Liver (tissue), 8 donors: ENCODE measurements at regions not wholly inside any gene's neighbourhood (a gene's known extent, or its start where the extent isn't known, plus 50 kb on each side); places are given as distances from the start of the nearest gene placed in this dataset.

ENCODE experiments used
- DNase-seq: peaks from one replicate; pipeline ENCODE4 v3.0.0-alpha.2; 2017; ENCODE audit warnings: low spot score
- H3K27ac ChIP-seq, 2 donors: one replicate each; pipeline ENCODE4 v1.7.0; 2013; ENCODE audit warnings: inconsistent platforms in 2 of 2, low read length in 2 of 2, control low read depth in 1 of 2, low read depth in 1 of 2, mild to moderate bottlenecking in 1 of 2
- H3K27me3 ChIP-seq, 4 donors: one replicate each; pipeline versions ENCODE4 v1.6.1 to v1.7.0; 2013; ENCODE audit warnings: low read length in 3 of 4, inconsistent platforms in 1 of 4, mild to moderate bottlenecking in 1 of 4, moderate library complexity in 1 of 4; ENCODE audit not compliant: control insufficient read depth in 4 of 4, insufficient read depth in 4 of 4
- H3K36me3 ChIP-seq, 4 donors: one replicate each; pipeline versions ENCODE4 v1.6.1 to v1.7.0; 2013; ENCODE audit warnings: low read length in 3 of 4, mild to moderate bottlenecking in 3 of 4, low read depth in 1 of 4, moderate library complexity in 1 of 4; ENCODE audit not compliant: control insufficient read depth in 4 of 4, insufficient read depth in 3 of 4
- H3K4me1 ChIP-seq, 4 donors: one replicate each; pipeline versions ENCODE4 v1.6.1 to v1.7.0; 2013; ENCODE audit warnings: low read length in 3 of 4, mild to moderate bottlenecking in 3 of 4, moderate library complexity in 1 of 4; ENCODE audit not compliant: control insufficient read depth in 4 of 4, insufficient read depth in 4 of 4
- H3K4me3 ChIP-seq, 3 donors: one replicate each; pipeline versions ENCODE4 v1.6.1 to v1.7.0; 2013; ENCODE audit warnings: low read length in 3 of 3, control low read depth in 1 of 3, low read depth in 1 of 3, mild to moderate bottlenecking in 1 of 3
- H3K9ac ChIP-seq, 2 donors: one replicate each; pipeline ENCODE4 v1.7.0; 2013; ENCODE audit warnings: low read length in 2 of 2, mild to moderate bottlenecking in 2 of 2, moderate library complexity in 2 of 2, control low read depth in 1 of 2, low read depth in 1 of 2
- H3K9me3 ChIP-seq, 4 donors: one replicate each; pipeline versions ENCODE4 v1.6.1 to v1.7.0; 2013; ENCODE audit warnings: low read length in 3 of 4; ENCODE audit not compliant: control insufficient read depth in 4 of 4
- EGR1 ChIP-seq, 2 donors: IDR thresholded peaks; 2 replicates each; pipeline ENCODE4 v1.6.1; 2016 to 2018; ENCODE audit warnings: antibody characterized with exemption in 2 of 2, low read depth in 2 of 2
- FOXA1 ChIP-seq: IDR thresholded peaks from 2 replicates; pipeline ENCODE4 v1.6.1; 2016; ENCODE audit warnings: antibody characterized with exemption
- FOXA2 ChIP-seq: IDR thresholded peaks from 2 replicates; pipeline ENCODE4 v1.6.1; 2016; ENCODE audit warnings: antibody characterized with exemption
- GABPA ChIP-seq, 2 donors: IDR thresholded peaks in 1 of 2; conservative IDR thresholded peaks in 1 of 2; 2 replicates each; pipeline ENCODE4 v1.6.1; 2016; ENCODE audit warnings: antibody characterized with exemption in 2 of 2, mild to moderate bottlenecking in 1 of 2, moderate library complexity in 1 of 2
- HNF4A ChIP-seq, 2 donors: conservative IDR thresholded peaks; 2 replicates each; pipeline ENCODE4 v1.6.1; 2016; ENCODE audit warnings: antibody characterized with exemption in 2 of 2, mild to moderate bottlenecking in 2 of 2
- HNF4G ChIP-seq: IDR thresholded peaks from 2 replicates; pipeline ENCODE4 v1.6.1; 2016; ENCODE audit warnings: antibody characterized with exemption
- JUND ChIP-seq, 2 donors: IDR thresholded peaks; 2 replicates each; pipeline ENCODE4 v1.6.1; 2016; ENCODE audit warnings: antibody characterized with exemption in 2 of 2
- NR2F2 ChIP-seq: IDR thresholded peaks from 2 replicates; pipeline ENCODE4 v1.6.1; 2016; ENCODE audit warnings: antibody characterized with exemption
- RAD21 ChIP-seq, 2 donors: IDR thresholded peaks; 2 replicates each; pipeline ENCODE4 v1.6.1; 2016; ENCODE audit warnings: antibody characterized with exemption in 2 of 2, mild to moderate bottlenecking in 2 of 2
- RXRA ChIP-seq, 2 donors: IDR thresholded peaks; 2 replicates each; pipeline ENCODE4 v1.6.1; 2017 to 2018; ENCODE audit warnings: antibody characterized with exemption in 2 of 2, mild to moderate bottlenecking in 1 of 2
- SP1 ChIP-seq: IDR thresholded peaks from 2 replicates; pipeline ENCODE4 v1.6.1; 2018; ENCODE audit warnings: antibody characterized with exemption, mild to moderate bottlenecking
- TAF1 ChIP-seq: conservative IDR thresholded peaks from 2 replicates; pipeline ENCODE4 v1.6.1; 2016; ENCODE audit warnings: antibody characterized with exemption, mild to moderate bottlenecking
- YY1 ChIP-seq: IDR thresholded peaks from 2 replicates; pipeline ENCODE4 v1.6.1; 2016; ENCODE audit warnings: antibody characterized with exemption, mild to moderate bottlenecking
- WGBS: extraction: QIAGEN DNeasy Blood & Tissue Kit; methylation state at CpG from one replicate; pipeline ENCODE4 v1.1.7; 2013; 5-methylcytosine and 5-hydroxymethylcytosine counted together
- TF ChIP-seq, protein P1 (sequence below): IDR thresholded peaks from 2 replicates; pipeline ENCODE4 v1.6.1; 2016; ENCODE audit warnings: antibody characterized with exemption
- TF ChIP-seq, protein P2 (sequence below): IDR thresholded peaks from 2 replicates; pipeline ENCODE4 v1.6.1; 2016; ENCODE audit warnings: antibody characterized with exemption
- TF ChIP-seq, protein P3 (sequence below): IDR thresholded peaks from 2 replicates; pipeline ENCODE4 v1.6.1; 2016; ENCODE audit warnings: antibody characterized with exemption, mild to moderate bottlenecking
- TF ChIP-seq, protein P4 (sequence below): IDR thresholded peaks from 2 replicates; pipeline ENCODE4 v1.6.1; 2016; ENCODE audit warnings: antibody characterized with exemption
- TF ChIP-seq, protein P5 (sequence below): fragments of 150-350 bp; IDR thresholded peaks from 2 replicates; pipeline ENCODE4 v1.5.1; 2017; ENCODE audit warnings: improper control_type of control experiment, low read depth, low read length; ENCODE audit not compliant: missing input control
- donor health status: healthy.
- donor health status: healthy.
- donor health status: healthy.
- donor health status: healthy.
- donor health status: healthy.

DNA sequence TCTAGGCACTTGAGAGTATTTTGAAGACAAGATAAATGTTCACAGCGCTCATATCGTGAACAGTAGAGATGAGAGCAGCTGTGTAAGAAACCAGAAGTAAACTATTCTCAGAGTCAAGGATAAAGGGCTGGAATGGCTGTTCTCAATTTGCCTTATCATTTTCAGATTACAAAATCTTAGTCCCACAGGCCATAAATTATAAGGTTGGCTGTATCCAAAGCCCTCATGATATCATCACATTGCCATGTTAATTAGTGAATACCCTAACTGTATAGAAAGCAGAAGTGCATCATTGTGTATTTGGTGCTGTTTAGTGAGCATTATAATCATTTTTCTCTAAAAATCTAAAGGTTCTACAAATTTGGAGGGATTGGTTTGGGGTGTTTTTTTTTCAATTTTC lies 168.9 kb upstream of the EDNRA start:
- Histone ChIP-seq H3K27me3 (no peaks in the 10 kb centered on the region), H3K4me3 (no peak overlapping the region), H3K9me3 (no peaks in the 10 kb centered on the region), H3K4me1 (no peaks in the 10 kb centered on the region), H3K27ac (no peak overlapping the region), H3K9ac (no peak overlapping the region), H3K36me3 (no peaks in the 10 kb centered on the region)
- no peak for TF ChIP-seq HNF4A (conservative IDR thresholded peaks at IDR 0.05)
- TF ChIP-seq SP1 = no peak
- TF ChIP-seq, protein P1, sequence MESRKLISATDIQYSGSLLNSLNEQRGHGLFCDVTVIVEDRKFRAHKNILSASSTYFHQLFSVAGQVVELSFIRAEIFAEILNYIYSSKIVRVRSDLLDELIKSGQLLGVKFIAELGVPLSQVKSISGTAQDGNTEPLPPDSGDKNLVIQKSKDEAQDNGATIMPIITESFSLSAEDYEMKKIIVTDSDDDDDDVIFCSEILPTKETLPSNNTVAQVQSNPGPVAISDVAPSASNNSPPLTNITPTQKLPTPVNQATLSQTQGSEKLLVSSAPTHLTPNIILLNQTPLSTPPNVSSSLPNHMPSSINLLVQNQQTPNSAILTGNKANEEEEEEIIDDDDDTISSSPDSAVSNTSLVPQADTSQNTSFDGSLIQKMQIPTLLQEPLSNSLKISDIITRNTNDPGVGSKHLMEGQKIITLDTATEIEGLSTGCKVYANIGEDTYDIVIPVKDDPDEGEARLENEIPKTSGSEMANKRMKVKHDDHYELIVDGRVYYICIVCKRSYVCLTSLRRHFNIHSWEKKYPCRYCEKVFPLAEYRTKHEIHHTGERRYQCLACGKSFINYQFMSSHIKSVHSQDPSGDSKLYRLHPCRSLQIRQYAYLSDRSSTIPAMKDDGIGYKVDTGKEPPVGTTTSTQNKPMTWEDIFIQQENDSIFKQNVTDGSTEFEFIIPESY = no peak
- TF ChIP-seq RXRA (IDR thresholded peaks at IDR 0.05) = no peak
- TF ChIP-seq, protein P2, sequence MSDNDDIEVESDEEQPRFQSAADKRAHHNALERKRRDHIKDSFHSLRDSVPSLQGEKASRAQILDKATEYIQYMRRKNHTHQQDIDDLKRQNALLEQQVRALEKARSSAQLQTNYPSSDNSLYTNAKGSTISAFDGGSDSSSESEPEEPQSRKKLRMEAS = no peak
- DNase-seq = no peak
- 88% methylated on average over 2 of the region's 2 CpGs for WGBS

DNA sequence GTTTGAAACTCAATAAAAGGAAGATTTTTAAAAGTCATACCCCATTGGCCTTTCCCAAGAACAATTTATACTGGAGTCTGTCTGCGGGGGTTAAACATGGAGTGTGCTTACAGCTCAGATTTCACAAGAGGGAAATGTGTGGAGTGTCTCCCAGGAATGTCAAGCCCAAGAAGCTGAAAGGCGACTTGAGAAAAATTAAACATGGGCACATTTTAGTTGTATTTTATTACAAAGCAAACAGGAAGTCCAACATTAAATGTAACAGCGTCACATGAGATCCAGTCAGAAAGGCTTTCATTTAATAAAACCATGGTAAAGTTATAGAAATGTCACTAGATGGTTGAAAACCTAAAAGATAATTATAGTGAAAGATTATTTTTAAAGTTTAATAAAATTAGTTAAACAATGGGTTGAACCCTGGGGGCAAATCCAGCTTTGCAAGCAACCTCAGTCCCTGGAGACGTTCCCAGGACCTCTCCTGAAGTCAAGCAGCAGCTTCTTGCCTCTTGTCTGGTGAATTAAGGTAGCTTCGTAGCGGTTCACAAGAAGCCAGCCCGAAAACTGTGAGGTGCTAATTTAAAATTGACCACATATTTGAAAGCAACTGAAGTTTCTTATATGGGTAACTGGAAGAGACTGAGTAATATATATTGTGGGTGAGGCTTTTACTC lies 168.4 kb upstream of the EDNRA start:
- no peaks in the 10 kb centered on the region for H3K4me1 ChIP-seq
- no peaks in the 10 kb centered on the region for H3K27me3 ChIP-seq
- DNase-seq = no peak
- no peak overlapping the region for H3K9ac ChIP-seq
- H3K27ac ChIP-seq = no peak overlapping the region
- H3K36me3 ChIP-seq = no peaks in the 10 kb centered on the region
- WGBS = 73% methylated on average over 7 of the region's 7 CpGs
- no peak overlapping the region for H3K4me3 ChIP-seq
- no peaks in the 10 kb centered on the region for H3K9me3 ChIP-seq
- TF ChIP-seq RXRA (IDR thresholded peaks at IDR 0.05) = no peak
- TF ChIP-seq, protein P3, sequence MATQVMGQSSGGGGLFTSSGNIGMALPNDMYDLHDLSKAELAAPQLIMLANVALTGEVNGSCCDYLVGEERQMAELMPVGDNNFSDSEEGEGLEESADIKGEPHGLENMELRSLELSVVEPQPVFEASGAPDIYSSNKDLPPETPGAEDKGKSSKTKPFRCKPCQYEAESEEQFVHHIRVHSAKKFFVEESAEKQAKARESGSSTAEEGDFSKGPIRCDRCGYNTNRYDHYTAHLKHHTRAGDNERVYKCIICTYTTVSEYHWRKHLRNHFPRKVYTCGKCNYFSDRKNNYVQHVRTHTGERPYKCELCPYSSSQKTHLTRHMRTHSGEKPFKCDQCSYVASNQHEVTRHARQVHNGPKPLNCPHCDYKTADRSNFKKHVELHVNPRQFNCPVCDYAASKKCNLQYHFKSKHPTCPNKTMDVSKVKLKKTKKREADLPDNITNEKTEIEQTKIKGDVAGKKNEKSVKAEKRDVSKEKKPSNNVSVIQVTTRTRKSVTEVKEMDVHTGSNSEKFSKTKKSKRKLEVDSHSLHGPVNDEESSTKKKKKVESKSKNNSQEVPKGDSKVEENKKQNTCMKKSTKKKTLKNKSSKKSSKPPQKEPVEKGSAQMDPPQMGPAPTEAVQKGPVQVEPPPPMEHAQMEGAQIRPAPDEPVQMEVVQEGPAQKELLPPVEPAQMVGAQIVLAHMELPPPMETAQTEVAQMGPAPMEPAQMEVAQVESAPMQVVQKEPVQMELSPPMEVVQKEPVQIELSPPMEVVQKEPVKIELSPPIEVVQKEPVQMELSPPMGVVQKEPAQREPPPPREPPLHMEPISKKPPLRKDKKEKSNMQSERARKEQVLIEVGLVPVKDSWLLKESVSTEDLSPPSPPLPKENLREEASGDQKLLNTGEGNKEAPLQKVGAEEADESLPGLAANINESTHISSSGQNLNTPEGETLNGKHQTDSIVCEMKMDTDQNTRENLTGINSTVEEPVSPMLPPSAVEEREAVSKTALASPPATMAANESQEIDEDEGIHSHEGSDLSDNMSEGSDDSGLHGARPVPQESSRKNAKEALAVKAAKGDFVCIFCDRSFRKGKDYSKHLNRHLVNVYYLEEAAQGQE = no peak
- TF ChIP-seq YY1 = no peak
- TF ChIP-seq HNF4A (conservative IDR thresholded peaks at IDR 0.05) = no peak
- no peak for TF ChIP-seq RAD21 (IDR thresholded peaks at IDR 0.05)
- no peak for TF ChIP-seq FOXA1
- TF ChIP-seq, protein P4, sequence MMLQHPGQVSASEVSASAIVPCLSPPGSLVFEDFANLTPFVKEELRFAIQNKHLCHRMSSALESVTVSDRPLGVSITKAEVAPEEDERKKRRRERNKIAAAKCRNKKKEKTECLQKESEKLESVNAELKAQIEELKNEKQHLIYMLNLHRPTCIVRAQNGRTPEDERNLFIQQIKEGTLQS = no peak
- no peak for TF ChIP-seq HNF4G
- TF ChIP-seq, protein P5, sequence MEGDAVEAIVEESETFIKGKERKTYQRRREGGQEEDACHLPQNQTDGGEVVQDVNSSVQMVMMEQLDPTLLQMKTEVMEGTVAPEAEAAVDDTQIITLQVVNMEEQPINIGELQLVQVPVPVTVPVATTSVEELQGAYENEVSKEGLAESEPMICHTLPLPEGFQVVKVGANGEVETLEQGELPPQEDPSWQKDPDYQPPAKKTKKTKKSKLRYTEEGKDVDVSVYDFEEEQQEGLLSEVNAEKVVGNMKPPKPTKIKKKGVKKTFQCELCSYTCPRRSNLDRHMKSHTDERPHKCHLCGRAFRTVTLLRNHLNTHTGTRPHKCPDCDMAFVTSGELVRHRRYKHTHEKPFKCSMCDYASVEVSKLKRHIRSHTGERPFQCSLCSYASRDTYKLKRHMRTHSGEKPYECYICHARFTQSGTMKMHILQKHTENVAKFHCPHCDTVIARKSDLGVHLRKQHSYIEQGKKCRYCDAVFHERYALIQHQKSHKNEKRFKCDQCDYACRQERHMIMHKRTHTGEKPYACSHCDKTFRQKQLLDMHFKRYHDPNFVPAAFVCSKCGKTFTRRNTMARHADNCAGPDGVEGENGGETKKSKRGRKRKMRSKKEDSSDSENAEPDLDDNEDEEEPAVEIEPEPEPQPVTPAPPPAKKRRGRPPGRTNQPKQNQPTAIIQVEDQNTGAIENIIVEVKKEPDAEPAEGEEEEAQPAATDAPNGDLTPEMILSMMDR = no peak
- no peak for TF ChIP-seq EGR1 (IDR thresholded peaks at IDR 0.05; ENCODE audit: low read depth in 2 of 2)
- TF ChIP-seq SP1 = no peak
- no peak for TF ChIP-seq TAF1
- TF ChIP-seq, protein P1 = no peak
- TF ChIP-seq GABPA (IDR thresholded peaks at IDR 0.05 in 1 of 2, conservative IDR thresholded peaks at IDR 0.05 in 1 of 2) = no peak
- no peak for TF ChIP-seq FOXA2
- TF ChIP-seq JUND (IDR thresholded peaks at IDR 0.05) = no peak
- TF ChIP-seq, protein P2 = no peak
- no peak for TF ChIP-seq NR2F2
